HG02870 (cell line): ENCODE measurements at regions not wholly inside any gene's neighbourhood (a gene's known extent, or its start where the extent isn't known, plus 50 kb on each side); places are given as distances from the start of the nearest gene placed in this dataset.

Source experiments
- ATAC-seq: cut with Tn5 transposase; IDR thresholded peaks from one replicate; pipeline ENCODE4 v1.9.1; 2021; ENCODE audit warnings: mild to moderate bottlenecking, moderate library complexity; ENCODE audit not compliant: unreplicated experiment

DNA sequence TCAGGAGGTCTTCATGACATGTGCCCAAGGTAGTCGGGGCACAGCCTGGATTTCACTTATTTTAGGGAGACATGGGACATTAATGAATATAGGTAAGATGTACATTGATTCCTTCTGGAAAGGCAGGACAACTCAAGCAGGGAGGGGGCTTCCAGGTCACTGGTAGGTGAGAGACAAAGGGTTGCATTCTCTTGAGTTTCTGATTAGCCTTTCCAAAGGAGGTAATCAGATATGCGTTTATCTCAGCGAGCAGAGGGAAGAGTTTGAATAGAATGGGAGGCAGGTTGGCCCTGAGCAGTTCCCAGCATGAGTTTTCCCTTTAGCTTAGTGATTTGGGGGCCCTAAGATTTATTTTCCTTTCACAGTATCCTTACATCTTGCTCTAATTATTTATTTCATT lies 443.8 kb upstream of the EEF2KMT start:
- ATAC-seq: no peak

- ATAC-seq: no peak
Measured at GRCh38 chr16:5537347-5537746, 439.8 kb upstream of the EEF2KMT start.

DNA sequence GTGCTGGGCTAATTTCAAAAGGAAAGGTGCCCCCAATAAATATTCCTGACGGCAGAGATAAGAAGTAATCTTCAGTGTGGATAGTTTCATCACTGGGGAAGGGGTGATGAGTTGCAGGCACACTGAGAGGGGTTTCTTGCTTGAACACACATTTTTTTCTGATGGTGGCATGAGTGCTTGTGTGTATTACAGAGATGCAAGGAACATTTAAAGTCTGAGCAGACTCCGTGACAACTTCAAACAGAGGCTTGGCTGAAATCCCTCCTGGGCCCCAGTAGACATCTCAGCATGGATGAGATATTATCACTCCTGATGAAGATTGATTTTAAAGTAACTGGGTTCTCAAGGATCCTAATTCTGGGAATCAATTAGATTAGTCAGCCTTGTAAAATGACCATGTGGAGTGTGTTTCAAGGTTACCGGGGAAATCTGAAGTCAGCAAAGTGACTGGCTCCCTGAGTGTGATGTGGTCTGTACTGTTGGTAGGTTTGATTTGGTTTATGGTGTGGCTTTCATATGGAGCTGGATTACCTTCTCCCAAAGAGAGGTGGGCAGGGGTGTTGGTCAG lies 435.8 kb upstream of the EEF2KMT start:
- ATAC-seq: no peak

- ATAC-seq: no peak
Measured at GRCh38 chr16:5527817-5528216, 430.2 kb upstream of the EEF2KMT start.

DNA sequence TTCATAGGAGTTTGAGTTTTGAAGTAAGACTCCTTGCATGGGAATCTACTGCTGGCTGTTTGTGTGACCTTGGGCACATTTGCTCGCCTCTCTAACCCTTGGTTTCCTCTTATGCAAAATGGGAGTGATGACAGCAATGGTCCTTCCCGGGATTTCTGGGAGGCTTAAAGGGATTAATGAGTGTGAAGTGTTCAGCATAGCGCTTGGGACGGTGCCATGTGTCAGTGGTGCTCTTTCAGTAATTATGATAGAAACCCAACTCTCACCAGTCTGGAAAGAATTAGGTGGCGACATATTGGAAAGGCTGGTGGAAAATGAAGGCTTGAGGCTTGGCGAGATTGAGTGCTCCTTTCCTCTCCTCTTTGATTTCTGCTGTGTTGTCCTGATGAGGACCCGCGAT lies 429.2 kb upstream of the EEF2KMT start:
- no peak for ATAC-seq

GRCh38 chr16:5523829-5524228 lies 426.2 kb upstream of the EEF2KMT start:
- no peak for ATAC-seq

GRCh38 chr16:5516115-5516514 lies 418.5 kb upstream of the EEF2KMT start:
- no peak for ATAC-seq

DNA sequence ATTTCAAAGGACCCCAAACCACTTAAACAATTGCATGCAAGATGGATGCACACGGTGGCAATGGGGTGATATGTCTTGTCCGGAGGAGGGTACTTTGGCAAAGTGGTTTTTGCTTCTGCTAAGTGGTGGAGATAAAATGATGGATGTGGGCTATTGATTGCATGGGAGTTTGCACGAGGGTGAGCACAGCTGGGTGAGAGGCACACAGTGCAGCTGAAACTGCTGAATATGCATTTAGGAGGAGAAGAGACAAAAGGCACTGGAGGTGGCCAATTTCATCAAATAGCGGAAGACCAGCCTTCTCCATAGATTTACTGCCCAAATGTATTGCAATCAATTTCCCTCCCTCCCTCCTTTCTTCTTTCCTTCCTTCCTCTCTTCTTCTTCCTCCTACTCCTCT lies 414.4 kb upstream of the EEF2KMT start:
- no peak for ATAC-seq

GRCh38 chr16:5510819-5511370 lies 413.3 kb upstream of the EEF2KMT start:
- ATAC-seq: no peak

DNA sequence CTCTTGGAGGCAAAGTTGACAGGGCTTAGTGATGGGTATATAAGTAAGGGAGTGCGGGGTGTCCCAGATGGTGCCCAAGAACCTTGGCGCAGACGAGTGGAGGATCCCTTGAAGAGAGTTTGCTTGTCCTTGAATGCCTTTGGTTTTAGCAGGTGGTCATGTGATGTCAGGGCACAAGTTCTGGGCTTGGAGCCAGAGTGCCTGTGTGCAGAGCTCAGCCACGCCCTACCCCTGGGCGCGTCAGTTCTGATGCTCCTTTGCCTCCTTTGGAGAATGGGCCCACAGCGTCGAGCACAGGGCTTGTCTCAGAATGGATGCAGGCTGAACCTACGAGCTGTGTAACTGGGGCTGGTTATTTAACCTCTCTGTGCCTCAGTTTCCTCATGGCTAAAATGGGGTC lies 412.2 kb upstream of the EEF2KMT start:
- no peak for ATAC-seq

GRCh38 chr16:5509336-5509735 lies 411.7 kb upstream of the EEF2KMT start:
- no peak for ATAC-seq

DNA sequence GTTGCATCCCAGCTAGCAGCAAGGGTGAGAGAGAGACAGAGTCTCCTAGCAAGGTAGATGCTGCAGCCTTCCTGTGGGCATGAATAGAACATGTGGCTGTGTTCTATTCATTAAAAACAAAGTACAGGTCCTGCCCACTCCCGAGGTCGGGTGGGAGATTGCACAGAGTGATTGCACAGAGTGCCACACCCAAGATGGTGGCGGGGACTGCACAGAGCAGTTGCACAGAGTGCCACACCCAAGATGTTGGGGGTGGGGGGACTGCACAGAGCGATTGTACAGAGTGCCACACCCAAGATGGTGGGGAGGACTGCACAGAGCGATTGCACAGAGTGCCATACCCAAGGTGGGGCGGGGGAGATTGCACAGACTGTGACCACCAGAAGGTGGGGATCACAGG lies 410.8 kb upstream of the EEF2KMT start:
- ATAC-seq: no peak

DNA sequence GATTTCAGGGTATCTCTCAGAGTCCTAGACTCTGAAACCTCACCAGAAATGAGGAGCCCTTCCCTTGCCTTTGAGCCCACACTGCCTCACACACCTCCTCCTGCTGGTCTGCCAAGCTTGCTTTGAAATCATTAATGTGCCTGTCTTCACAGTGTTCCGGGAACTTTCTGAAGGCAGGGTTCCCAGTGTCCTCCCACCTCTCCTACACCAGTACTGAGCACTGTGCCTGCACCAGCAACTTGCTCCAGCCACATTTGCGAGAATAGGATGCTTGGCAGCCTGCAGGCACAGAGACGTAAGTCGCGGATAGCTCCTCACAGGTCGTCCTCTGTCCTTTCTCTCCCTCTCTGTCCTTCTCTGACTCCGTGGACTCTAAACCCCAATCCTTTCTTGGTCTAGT lies 408.4 kb upstream of the EEF2KMT start:
- ATAC-seq: no peak

- ATAC-seq: no peak
Measured at GRCh38 chr16:5505091-5505887, 407.7 kb upstream of the EEF2KMT start.

- no peak for ATAC-seq
Measured at GRCh38 chr16:5504064-5504781, 406.6 kb upstream of the EEF2KMT start.

DNA sequence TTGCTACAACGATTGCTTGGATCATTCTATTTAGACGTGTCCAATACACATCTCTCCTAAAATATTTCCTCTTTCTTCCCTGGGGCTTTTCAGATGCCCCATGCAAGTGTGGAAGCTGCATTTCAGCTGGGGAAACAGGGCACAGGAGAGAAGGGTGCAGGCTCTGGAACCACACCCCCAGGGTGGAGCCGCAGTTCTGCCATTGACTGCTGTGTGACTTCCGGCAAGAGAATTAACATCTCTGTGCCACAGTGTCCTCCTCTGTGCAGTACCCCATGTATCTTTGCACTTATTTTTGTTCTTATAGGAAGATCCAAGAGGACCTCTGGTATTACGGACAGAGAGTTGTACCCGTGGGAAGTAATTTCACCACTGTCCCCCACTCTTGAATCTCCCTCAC lies 405.3 kb upstream of the EEF2KMT start:
- no peak for ATAC-seq

DNA sequence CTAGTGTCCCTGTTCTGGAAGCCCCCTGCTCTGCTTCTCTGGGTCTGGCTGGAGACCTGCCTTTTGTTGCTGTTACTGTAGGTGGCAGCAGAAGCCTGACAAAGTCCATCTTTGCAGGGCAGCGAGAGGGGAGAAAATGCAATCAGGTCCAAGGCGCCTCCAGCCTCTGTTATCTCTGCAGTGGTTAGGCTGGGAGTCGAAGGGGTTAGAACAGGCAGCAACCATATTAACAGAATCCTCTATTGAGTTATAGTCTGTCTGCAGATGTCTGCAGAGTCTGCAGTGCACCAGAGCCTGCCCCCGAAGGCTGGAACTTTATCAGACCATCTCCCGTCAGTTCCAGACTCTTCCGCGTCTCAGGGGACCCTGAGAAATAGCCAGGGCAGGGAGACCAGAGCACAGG lies 404.9 kb upstream of the EEF2KMT start:
- no peak for ATAC-seq

- no peak for ATAC-seq
Measured at GRCh38 chr16:5500526-5500925, 402.9 kb upstream of the EEF2KMT start.

DNA sequence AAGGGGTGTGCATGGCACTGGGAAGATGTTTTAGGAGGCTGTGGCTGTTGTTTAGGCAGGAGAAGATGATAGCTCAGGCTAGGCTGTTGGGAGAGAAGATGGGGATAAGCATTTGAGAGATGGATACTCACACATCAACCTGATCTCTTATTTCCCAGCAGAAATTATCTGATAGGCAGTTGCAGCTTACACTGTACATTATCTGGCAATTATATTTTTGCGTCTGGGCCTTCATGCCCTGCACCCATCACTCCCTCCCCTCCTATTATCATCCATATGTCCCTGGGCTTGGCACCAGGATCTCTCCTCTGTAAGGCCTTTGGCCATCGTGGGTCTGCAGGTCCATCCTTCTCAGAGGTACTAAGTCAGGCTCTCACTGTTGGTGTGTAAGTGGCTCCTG lies 401.0 kb upstream of the EEF2KMT start:
- no peak for ATAC-seq

GRCh38 chr16:5496013-5496412 lies 398.4 kb upstream of the EEF2KMT start:
- no peak for ATAC-seq

DNA sequence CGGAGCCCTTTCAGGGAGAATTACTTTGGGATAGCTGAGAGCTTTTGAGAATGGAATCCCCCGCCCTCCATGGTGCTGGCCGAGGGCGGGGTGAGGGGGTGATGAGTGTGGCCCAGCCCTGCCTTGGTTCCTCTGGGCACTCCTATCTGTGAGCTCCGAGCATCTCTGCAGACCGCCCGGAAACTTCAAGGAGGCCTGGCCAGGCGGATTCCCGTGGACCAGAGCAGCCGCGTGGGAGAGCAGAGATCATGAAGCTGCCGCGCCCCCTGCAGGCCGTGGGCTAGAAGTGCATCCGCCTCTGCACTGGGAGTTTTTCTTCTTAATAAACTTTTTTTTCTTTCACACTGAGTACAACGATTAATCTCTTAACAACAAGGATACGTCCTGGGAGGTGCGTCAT lies 392.9 kb upstream of the EEF2KMT start:
- no peak for ATAC-seq

DNA sequence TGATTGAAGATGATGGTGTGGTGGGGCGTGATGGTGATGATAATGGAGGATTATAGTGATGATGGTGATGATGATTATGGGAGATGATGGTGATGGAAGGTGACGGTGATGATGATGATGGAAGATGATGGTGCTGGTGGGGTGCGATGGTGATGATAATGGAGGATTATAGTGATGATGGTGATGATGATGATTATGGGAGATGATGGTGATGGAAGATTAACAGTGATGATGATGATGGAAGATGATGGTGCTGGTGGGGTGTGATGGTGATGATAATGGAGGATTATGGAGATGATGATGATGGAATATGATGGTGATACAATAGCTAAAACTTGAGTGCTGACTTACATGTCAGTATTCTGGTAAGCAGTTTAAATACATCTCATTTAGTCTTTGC lies 391.0 kb upstream of the EEF2KMT start:
- ATAC-seq: no peak
